Right atrium auricular region (tissue), 2 donors: ENCODE measurements at regions not wholly inside any gene's neighbourhood (a gene's known extent, or its start where the extent isn't known, plus 50 kb on each side); places are given as distances from the start of the nearest gene placed in this dataset.

Experiments used
- DNase-seq: peaks from one replicate; pipeline ENCODE4 v3.0.0-alpha.2; 2019; ENCODE audit warnings: low spot score
- H3K27ac ChIP-seq, 2 donors: fragments of 200-600 bp; sonication (generic); 1 replicate in 1 of 2; 2 replicates in 1 of 2; pipeline ENCODE4 v1.5.1; 2016 to 2019
- H3K27me3 ChIP-seq, 2 donors: fragments of 200-600 bp; sonication (generic); one replicate each; pipeline versions ENCODE4 v1.5.1 to v1.6.0; 2017 to 2019
- H3K36me3 ChIP-seq: fragments of 200-600 bp; sonication (generic); one replicate; pipeline ENCODE4 v1.5.1; 2016
- H3K4me1 ChIP-seq, 2 donors: fragments of 200-600 bp; sonication (generic); one replicate each; pipeline versions ENCODE4 v1.5.1 to v1.6.0; 2017 to 2019
- H3K4me3 ChIP-seq, 2 donors: fragments of 200-600 bp; sonication (generic); 1 replicate in 1 of 2; 2 replicates in 1 of 2; pipeline ENCODE4 v1.5.1; 2017 to 2019; ENCODE audit warnings: mild to moderate bottlenecking in 1 of 2, moderate library complexity in 1 of 2
- H3K9me3 ChIP-seq, 2 donors: fragments of 200-600 bp; sonication (generic); one replicate each; pipeline ENCODE4 v1.5.1; 2019
- CTCF ChIP-seq, 2 donors: fragments of 200-600 bp; sonication (generic); IDR thresholded peaks; one replicate each; pipeline ENCODE4 v1.5.1; 2019; ENCODE audit warnings: antibody characterized with exemption in 2 of 2

- no peak for DNase-seq
- H3K36me3 ChIP-seq, result no peaks in the 10 kb centered on the region
- H3K27me3 ChIP-seq, result no peaks in the 10 kb centered on the region
- H3K4me1 ChIP-seq, result peaks cover 0 to 8% of the 10 kb centered on the region in 2 donors
- H3K27ac ChIP-seq, result no peak overlapping the region
- H3K4me3 ChIP-seq, result no peak overlapping the region
- H3K9me3 ChIP-seq, result no peaks in the 10 kb centered on the region
- no peak for TF ChIP-seq CTCF (IDR thresholded peaks at IDR 0.05)
These were observed 256.9 kb downstream of the SQOR start for GRCh38 chr15:45891766-45892165.

GRCh38 chr15:45892182-45892581 is 257.4 kb downstream of the SQOR start:
- TF ChIP-seq CTCF (IDR thresholded peaks at IDR 0.05), result no peak
- Histone ChIP-seq H3K4me3 (no peak overlapping the region), H3K36me3 (no peaks in the 10 kb centered on the region), H3K27me3 (no peaks in the 10 kb centered on the region), H3K4me1 (peaks cover 0 to 8% of the 10 kb centered on the region in 2 donors), H3K9me3 (no peaks in the 10 kb centered on the region), H3K27ac (no peak overlapping the region)
- no peak for DNase-seq

GRCh38 chr15:45903283-45903682 is 268.5 kb downstream of the SQOR start:
- H3K4me3 ChIP-seq, result no peak overlapping the region

GRCh38 chr15:45904019-45904418 is 269.2 kb downstream of the SQOR start:
- no peak for TF ChIP-seq CTCF (IDR thresholded peaks at IDR 0.05)
- DNase-seq, result no peak
- Histone ChIP-seq H3K9me3 (peaks cover 0 to 7% of the 10 kb centered on the region in 2 donors), H3K27ac (no peak overlapping the region), H3K4me3 (no peak overlapping the region), H3K27me3 (no peaks in the 10 kb centered on the region), H3K36me3 (no peaks in the 10 kb centered on the region), H3K4me1 (no peaks in the 10 kb centered on the region)

More at GRCh38 chr15:45903283-45903682, 268.5 kb downstream of the SQOR start:
- TF ChIP-seq CTCF (IDR thresholded peaks at IDR 0.05), result no peak
- no peaks in the 10 kb centered on the region for H3K9me3 ChIP-seq
- no peaks in the 10 kb centered on the region for H3K36me3 ChIP-seq
- no peak overlapping the region for H3K27ac ChIP-seq
- DNase-seq, result no peak
- H3K4me1 ChIP-seq, result no peaks in the 10 kb centered on the region
- no peaks in the 10 kb centered on the region for H3K27me3 ChIP-seq

- no peak for TF ChIP-seq CTCF (IDR thresholded peaks at IDR 0.05)
These were observed 271.4 kb downstream of the SQOR start for GRCh38 chr15:45906230-45906629.

DNA sequence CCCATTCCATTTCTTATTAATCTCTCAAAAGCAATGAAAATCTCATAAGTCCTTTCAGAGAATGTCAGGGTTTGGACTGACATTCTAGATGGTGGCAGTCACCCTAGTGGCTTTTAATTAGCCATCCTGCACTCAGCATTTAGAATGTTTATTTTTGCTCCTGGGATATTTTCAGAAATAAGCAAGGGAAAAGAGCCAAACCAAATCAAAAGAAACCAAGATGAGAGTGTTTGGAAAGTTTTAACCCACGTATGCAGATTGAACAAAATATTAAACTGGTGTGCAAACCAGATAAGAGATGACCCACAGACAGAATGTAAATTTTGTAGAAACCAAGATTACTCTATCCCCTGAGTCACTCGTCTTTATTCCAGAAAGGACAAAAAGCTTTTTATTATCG is 275.8 kb downstream of the SQOR start:
- DNase-seq, result no peak
- no peak overlapping the region for H3K27ac ChIP-seq
- no peaks in the 10 kb centered on the region for H3K36me3 ChIP-seq
- no peak for TF ChIP-seq CTCF (IDR thresholded peaks at IDR 0.05)
- H3K27me3 ChIP-seq, result no peaks in the 10 kb centered on the region
- peaks cover 0 to 8% of the 10 kb centered on the region in 2 donors for H3K9me3 ChIP-seq
- H3K4me3 ChIP-seq, result no peak overlapping the region
- H3K4me1 ChIP-seq, result no peaks in the 10 kb centered on the region

More at GRCh38 chr15:45906230-45906629, 271.4 kb downstream of the SQOR start:
- Histone ChIP-seq H3K4me3 (no peak overlapping the region), H3K27ac (no peak overlapping the region), H3K4me1 (no peaks in the 10 kb centered on the region), H3K36me3 (no peaks in the 10 kb centered on the region), H3K27me3 (no peaks in the 10 kb centered on the region), H3K9me3 (peaks cover 0 to 8% of the 10 kb centered on the region in 2 donors)
- no peak for DNase-seq
